ENCODE measurements at regions not wholly inside any gene's neighbourhood (a gene's known extent, or its start where the extent isn't known, plus 50 kb on each side); places are given as distances from the start of the nearest gene placed in this dataset.

- intact Hi-C loops (cut with DNase I; ENCODE audit: low total_unique reads): no loop called here
- Histone ChIP-seq H3K4me1 (no peaks in the 10 kb centered on the region), H3K36me3 (no peaks in the 10 kb centered on the region), H3K4me3 (no peak overlapping the region), H3K27me3 (no peaks in the 10 kb centered on the region), H3K9me3 (peaks cover 0 to 16% of the 10 kb centered on the region in 2 donors), H3K27ac (no peak overlapping the region)
- no peak for TF ChIP-seq POLR2AphosphoS5 (IDR thresholded peaks at IDR 0.05)
- TF ChIP-seq POLR2A (IDR thresholded peaks at IDR 0.05): no peak
- no peak for TF ChIP-seq CTCF (IDR thresholded peaks at IDR 0.05)
- DNase-seq (ENCODE audit: low spot score in 2 of 2): no peak
Observed at GRCh38 chr15:97483232-97483631, 477.3 kb upstream of the ARRDC4 start.

- TF ChIP-seq POLR2A (IDR thresholded peaks at IDR 0.05) (no peak), CTCF (IDR thresholded peaks at IDR 0.05) (no peak), POLR2AphosphoS5 (IDR thresholded peaks at IDR 0.05) (no peak)
- H3K27me3 ChIP-seq: no peaks in the 10 kb centered on the region
- no peak overlapping the region for H3K27ac ChIP-seq
- no peak overlapping the region for H3K4me3 ChIP-seq
- no peak for DNase-seq (ENCODE audit: low spot score in 2 of 2)
- no peaks in the 10 kb centered on the region for H3K36me3 ChIP-seq
- H3K4me1 ChIP-seq: no peaks in the 10 kb centered on the region
- no peaks in the 10 kb centered on the region for H3K9me3 ChIP-seq
- intact Hi-C loops (cut with DNase I; ENCODE audit: low total_unique reads): no loop called here
Observed at GRCh38 chr15:97490429-97490828, 470.1 kb upstream of the ARRDC4 start.

GRCh38 chr15:97501291-97501690 lies 459.2 kb upstream of the ARRDC4 start:
- no peak for DNase-seq (ENCODE audit: low spot score in 2 of 2)
- intact Hi-C loops (cut with DNase I; ENCODE audit: low total_unique reads): no loop called here
- Histone ChIP-seq H3K4me3 (no peak overlapping the region), H3K36me3 (no peaks in the 10 kb centered on the region), H3K4me1 (no peaks in the 10 kb centered on the region), H3K27ac (no peak overlapping the region), H3K9me3 (no peaks in the 10 kb centered on the region), H3K27me3 (no peaks in the 10 kb centered on the region)
- TF ChIP-seq CTCF (IDR thresholded peaks at IDR 0.05) (no peak), POLR2AphosphoS5 (IDR thresholded peaks at IDR 0.05) (no peak), POLR2A (IDR thresholded peaks at IDR 0.05) (no peak)

GRCh38 chr15:97502038-97502437 lies 458.5 kb upstream of the ARRDC4 start:
- no peak for DNase-seq (ENCODE audit: low spot score in 2 of 2)
- H3K36me3 ChIP-seq: no peaks in the 10 kb centered on the region
- no peak overlapping the region for H3K4me3 ChIP-seq
- H3K9me3 ChIP-seq: no peaks in the 10 kb centered on the region
- H3K4me1 ChIP-seq: no peaks in the 10 kb centered on the region
- no peak for TF ChIP-seq CTCF (IDR thresholded peaks at IDR 0.05)
- TF ChIP-seq POLR2AphosphoS5 (IDR thresholded peaks at IDR 0.05): no peak
- no peak for TF ChIP-seq POLR2A (IDR thresholded peaks at IDR 0.05)
- intact Hi-C loops (cut with DNase I; ENCODE audit: low total_unique reads): no loop called here
- no peak overlapping the region for H3K27ac ChIP-seq
- no peaks in the 10 kb centered on the region for H3K27me3 ChIP-seq

GRCh38 chr15:97504031-97504792 lies 456.3 kb upstream of the ARRDC4 start:
- Histone ChIP-seq H3K4me3 (no peak overlapping the region), H3K4me1 (no peaks in the 10 kb centered on the region), H3K27ac (no peak overlapping the region), H3K36me3 (no peaks in the 10 kb centered on the region), H3K27me3 (no peaks in the 10 kb centered on the region), H3K9me3 (no peaks in the 10 kb centered on the region)
- intact Hi-C loops (cut with DNase I; ENCODE audit: low total_unique reads): no loop called here
- TF ChIP-seq CTCF (IDR thresholded peaks at IDR 0.05) (no peak), POLR2A (IDR thresholded peaks at IDR 0.05) (no peak), POLR2AphosphoS5 (IDR thresholded peaks at IDR 0.05) (no peak)
- DNase-seq (ENCODE audit: low spot score in 2 of 2): no peak

Data from breast epithelium (tissue), 4 donors.